ENCODE measurements at regions not wholly inside any gene's neighbourhood (a gene's known extent, or its start where the extent isn't known, plus 50 kb on each side); places are given as distances from the start of the nearest gene placed in this dataset.

DNA sequence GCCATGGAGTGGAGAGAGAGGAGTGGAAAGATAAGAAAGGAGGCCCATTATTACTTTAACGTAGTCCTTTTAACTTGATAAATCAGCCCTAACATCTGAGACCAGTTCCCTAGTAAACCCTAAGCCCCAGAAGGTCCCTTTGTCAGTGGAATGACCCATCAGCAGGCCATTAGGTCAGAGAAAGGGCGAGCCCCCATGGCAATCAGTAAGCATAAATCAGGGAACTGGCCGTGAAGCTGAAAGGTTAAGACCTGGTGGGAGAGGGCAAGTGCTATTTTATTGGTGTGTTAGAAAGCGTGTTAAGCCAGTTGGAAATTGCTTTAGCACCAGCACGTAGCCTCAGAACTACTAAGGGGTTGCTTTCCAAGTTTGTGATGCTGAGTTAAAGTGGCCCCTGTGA, 708.0 kb downstream of the BCL11B start:
- DNase-seq: no peak

DNA sequence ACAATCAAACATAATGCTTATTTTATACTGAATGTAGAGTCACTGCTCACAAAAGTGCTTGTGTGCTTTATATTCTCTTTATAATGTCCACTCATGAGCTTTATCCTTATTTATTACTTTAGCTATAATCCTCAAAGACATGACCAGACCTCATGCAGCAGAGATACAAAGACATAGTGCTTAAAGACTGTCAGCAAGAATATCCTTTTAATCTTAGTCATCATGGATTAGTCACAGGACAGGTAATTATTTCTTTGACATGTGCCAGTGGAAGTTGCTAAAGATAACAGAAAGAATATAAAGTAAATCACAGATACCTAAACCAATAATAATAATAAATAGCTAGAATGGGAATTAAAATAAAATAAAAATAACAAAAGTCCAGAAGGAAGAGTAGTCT, 707.5 kb downstream of the BCL11B start:
- DNase-seq: no peak

DNA sequence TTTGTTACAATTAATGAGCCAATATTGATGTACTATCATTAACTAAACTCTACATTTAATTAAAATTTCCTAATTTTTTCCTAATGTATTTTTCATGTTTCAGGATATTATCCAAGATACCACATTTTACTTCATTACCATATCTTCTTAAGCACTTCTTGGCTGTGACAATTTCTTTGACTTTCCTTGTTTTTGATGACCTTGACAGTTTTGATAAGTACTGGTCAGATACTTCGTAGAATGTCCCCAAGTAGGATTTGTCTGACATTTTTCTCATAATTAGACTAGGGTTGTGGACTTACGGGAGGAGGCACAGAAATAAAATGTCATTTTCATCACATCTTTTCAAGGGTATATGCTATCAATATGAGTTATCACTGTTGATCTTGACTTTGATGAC, 700.9 kb downstream of the BCL11B start:
- DNase-seq: no peak

DNA sequence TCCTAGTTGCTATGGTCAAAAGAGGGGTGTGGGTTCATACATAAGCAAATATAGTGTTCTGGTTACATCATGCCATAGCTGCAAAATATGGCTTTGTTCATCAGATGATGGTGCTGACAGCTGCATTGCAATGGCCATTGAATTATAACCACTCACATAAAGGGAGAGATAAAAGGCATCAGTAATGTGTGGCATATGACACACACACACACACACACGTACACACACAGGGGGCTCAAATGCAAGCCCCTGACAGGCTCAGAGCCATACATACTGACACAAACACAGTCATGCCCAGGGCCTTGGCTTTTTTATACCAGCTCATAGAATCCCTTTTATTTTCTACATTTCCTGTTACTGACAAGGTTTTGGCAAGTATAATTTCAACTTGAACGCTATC, 698.9 kb downstream of the BCL11B start:
- DNase-seq: no peak

DNA sequence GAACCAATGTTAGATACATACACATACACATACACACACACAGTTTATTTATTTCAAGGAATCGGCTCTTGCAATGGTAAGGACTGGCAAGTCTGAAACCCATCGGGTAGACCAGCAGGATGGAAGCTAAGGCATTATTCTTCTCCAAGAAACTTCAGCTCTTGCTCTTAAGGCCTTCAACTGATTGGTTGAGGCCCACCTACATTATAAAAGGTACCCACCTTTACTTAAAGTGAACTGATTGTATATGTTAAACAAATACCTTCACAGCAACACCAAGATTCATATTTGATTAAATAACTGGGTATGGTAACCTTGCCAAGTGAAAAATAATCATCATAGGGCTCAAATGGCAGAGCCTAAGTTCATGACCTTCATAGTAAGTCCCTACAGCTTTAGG, 695.5 kb downstream of the BCL11B start:
- no peak for DNase-seq

DNA sequence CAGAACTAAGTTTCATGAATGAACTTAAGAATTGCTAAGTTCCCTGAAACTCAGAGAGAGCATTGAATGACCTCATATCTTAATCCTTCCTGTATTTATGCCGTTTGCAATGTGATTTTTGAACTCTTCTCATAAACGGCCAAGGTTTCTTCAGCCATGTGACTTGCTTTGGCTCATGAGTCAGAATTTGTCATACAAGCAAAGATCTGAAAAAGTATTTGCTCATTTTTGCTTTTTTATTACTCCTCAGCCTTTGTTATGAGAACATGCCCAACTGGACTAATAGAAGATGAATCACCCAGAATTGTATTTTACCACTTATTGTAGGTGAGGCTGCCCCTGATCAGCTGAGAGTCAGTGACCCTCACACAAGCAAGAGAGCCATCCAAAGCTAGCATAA, 693.8 kb downstream of the BCL11B start:
- no peak for DNase-seq

DNA sequence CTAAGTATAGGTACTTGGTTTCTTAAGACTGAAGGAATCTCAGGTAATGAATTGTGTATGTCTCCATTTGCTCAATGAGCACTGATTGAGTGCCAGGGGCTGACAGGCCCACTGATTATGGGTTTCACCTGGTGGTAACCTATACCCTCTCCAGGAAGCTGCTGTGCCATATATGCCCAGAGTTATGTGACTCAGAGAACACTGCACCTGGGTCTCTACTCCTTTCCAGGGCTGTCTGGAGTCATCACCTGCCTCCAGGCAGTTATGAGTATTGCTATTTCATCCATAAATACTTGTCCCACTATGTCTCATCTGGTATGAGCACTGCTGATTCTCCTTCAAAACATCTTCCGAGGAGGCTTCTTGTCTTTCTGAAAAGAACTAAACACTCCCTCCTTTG, 692.9 kb downstream of the BCL11B start:
- no peak for DNase-seq

DNA sequence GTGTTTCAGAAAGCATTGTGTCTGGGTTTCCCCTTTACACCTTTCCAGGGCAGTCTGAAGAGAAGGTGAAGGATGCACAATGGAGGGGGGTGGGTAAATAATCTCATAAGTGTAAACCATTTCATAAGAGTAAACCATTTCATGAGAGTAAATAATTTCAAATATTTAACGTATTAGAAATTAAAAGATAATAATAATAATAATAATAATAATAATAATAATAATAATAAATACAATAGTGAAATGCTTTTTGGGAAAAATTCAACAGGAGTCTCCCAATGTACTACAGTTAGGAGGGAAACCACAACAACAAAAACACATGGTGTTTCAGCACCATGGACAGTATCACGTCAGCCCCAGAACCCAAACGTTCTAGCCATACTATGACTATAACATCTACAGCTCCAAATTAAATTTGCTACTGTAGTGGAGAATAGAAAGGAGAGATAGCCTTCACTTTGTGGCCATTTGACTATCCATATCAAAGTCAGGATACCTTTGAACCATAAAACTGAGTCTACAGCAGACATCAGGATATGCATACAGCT, 691.8 kb downstream of the BCL11B start:
- DNase-seq: no peak

DNA sequence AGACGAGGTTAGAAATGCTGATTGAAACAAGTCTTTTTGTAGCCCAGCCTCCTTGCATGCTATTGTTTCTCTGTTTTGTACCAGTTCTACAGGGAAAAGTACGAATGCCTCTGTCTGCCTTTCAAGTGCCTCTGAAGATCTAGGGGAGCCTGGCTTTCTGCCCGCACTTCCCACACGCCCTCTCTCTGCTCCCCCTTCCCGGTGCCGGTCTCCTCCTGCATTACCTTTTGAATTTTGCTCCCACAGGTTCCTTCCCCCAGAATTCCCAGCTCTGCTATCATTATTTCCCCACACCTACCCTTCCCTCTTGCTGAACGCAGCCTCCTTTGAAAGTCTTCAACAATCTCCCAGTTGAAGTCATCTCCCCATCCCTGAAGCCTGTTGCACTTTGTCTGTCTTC, 689.7 kb downstream of the BCL11B start:
- DNase-seq: no peak

DNA sequence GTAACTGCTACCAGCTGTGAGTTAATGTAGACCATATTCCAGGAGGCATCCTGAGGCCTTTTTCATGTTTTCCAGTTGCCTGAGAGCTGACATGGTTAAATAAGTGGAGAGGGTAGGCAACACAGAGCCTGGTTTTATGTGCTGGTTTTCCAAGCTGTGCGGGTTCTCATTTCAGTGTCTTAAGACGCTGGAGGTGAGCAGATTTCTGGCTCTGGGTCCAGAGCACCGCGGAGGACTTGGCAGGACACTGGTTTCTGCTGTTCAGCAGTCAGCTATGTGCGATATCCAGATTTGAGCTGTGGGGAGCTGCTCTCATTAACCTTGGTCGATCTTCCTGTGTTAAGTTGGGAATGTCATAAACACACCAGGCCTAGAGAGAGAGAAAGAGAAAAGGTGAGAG, 680.8 kb downstream of the BCL11B start:
- no peak for DNase-seq

DNA sequence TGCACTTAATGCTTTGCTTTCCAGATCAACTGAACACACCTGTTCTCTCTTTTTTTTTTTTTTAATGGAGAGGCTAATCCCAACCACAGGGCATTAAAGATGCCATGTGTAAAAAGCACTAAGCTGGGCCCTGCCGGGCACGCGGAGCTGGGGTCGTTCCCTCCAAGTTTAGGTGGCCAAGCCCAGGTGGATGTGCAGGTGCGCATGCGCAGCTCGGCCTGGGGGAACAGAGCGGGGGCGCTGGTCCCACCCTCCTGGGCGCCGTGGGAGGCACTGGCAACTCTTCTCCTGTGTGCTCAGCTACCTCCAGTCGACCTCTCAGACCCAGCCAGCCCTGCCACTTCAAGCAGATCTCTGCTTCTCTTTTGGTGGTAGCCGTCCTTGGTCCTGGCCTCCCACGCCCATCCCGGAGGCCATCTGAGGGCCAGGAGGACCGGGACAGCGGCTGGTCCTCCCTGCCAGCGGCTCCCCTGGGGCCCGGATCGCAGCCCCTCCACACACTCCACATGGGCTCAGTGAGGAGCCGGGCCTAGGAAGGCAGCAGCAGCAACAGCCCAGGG, 679.3 kb downstream of the BCL11B start:
- DNase-seq: no peak

DNA sequence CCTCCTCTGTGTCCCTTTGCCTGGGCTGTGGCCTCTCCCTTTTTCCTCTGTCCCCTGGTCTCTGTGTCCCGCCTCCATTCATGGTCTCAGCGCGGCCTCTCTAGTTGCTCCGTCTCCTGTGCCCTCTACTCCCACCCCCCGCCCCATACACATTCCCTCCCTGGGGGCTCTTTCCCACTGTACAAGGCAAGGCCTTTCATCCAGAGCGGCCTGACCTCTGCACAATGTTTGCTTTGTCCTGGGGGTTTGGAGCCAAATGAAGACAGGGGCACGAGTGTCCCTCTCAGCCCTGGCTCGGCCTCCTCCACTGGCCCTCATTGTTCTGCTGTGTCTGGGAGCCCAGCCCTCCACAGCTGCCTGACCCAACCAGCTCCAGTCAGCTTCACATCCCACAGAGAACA, 678.6 kb downstream of the BCL11B start:
- DNase-seq: no peak

DNA sequence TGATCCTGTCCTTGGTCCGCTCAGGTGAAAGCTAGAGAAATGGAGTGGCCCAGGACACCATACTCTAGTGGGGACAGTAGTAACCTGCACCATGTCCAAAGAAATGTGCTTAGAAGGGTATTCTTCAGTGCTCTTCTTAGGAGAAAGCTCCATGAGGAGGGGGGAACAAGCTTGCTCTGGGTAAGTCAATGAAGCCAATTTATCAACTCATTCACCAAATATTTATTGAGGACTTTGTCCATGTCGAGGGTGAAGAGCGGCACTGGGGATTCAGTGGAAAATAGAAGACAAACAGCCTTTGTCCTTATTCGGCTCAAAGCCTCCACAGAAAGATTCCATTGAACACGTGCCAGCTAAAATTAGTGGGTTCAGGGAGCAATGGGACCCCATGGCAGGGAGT, 677.8 kb downstream of the BCL11B start:
- no peak for DNase-seq

DNA sequence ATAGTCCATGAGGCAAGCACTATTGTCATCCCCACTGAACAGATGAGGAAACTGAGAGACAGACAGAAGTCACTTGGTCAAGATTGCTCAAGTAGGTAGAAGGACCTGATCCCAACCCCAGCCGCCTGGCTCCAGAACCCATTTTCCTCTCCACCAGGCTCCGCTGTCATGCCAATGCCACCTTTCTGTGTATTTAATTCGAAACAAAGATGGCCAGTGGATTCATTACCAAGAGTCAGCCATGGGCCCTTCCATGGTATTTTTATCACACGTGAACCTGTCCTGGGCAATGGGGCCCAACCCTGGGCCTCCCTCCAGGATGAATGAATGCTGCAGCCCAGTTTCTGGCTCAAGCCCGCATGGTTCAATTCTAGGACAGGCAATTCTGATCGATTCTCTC, 673.4 kb downstream of the BCL11B start:
- no peak for DNase-seq

DNA sequence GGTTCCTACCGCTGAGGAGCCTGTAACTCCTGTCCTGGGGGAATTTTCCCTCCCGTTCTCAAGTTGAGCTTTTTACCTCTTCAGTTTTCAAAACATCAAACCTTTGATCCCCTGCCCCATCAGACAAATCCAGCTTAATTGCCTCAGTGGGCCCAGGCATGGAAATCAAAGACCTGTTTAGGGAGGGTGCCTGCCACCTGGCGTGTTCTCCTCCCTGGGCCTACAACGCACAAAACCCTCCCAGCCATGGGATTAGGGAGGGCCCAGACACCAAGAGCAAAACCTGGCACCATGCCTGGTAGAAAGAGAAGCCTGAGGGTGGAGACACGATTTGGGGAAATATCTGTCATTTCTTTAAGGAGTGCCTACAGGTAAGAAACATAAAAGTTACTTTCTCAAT, 672.9 kb downstream of the BCL11B start:
- DNase-seq: no peak

DNA sequence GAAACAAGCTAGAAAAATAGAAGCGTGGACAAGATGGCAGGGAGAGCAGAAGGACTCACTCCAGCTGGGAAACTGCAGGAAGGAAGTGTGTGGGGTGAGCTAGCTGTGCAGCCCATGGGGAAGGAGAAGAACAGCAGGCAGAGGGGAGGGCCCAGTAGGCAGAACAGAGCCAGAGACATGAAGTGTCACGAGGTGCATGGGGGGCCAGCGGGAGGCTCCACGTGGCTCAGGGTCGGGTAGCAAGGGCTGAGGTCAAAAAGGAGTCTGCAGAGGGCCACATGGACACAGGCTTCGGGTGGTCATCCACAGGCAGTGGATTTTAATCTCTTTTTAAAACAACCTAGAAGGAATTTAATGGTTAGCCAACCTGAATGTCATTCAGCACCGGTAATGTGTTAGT, 669.0 kb downstream of the BCL11B start:
- DNase-seq: no peak

DNA sequence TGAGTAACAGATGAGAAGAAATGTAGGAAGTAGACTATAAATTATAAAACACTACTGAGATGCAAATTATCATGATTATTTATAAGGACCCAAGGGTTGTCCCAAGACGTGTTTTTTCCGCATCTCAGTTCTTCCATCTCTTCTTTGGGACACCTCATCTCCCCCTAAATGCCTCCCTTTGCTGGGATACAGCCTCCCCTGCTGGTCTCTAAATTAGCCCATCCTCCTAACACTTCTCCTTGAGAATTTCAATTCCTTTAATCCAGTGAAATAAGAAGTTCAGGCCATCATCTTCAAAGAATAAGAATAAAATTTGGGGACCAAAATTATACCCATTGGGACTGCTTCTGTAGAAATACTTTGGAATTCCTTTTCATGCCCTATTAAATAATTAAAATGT, 667.0 kb downstream of the BCL11B start:
- no peak for DNase-seq

DNA sequence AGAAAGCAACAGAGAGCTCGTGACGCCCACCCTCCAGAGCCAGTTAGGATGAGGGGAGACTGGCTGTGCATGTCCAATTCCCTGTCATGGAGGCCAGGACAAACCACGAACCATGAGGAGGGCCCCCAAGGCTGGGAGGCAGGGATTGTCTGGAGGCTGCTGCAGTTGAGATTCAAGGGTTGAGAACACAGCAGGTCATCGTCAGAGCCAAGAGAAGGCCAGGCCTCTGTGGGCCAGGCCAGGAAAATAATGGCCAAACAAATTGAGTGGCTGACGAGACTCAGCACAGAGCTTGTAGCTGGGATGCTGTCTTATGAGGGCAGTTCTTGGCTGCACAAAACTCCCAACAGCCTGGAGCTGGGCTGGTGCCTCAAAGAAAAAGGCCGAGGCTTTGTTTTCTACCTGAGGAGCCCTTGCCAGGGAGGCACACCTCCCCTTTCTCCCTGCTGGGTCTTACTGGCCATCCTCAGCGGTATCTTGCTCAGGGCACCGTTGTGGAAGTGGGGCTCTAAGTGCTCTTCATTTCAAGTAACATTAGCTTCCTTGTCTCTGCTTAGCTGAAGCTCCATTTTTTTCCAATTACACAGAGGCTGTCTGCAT, 665.9 kb downstream of the BCL11B start:
- no peak for DNase-seq

DNA sequence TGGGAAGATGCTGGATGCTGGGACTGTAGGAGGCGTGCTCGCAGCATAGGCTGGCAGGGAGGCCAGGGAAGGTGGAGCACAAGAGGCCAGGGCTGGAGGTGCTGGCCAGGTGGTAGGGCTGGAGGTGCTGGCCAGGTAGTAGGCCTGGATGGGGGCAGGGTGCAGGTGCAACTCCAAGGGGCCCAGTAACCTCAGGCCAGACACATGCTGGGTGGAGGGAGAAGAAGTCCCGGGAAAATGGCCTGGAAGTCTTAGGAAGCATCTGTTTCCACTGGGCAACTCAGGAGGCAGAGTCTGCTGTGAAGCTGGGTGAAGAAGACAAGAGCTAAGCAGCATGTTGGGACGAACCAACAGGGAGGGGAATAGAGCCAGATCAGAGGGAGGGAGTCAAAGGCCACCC, 665.2 kb downstream of the BCL11B start:
- no peak for DNase-seq

DNA sequence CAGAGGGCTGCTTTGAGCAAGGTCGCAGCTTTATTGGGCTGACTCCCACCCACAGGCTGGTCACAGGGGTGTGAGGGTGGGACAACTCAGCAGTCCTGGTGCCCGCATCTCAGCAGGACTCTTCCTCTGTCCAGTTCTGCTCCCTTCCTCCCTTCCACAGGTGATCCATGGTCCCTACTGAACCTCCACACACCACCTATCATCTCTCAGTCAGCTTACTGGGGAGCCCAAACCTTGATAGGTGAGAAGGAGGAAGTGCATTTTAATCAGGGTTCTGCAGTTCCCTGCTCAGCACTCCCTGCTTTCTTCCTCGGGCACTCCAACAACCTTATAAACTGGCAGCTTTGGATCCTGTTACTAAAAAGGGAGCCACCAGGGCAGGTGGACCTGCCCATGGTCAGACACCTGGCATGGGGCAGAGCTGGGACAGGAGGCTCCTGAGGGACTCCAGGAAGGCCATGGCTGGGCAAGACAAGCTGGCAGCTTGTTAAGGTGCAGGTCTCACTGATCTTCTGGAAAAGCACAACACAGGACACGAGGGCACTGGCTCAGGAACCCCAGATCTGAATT, 664.6 kb downstream of the BCL11B start:
- no peak for DNase-seq

DNA sequence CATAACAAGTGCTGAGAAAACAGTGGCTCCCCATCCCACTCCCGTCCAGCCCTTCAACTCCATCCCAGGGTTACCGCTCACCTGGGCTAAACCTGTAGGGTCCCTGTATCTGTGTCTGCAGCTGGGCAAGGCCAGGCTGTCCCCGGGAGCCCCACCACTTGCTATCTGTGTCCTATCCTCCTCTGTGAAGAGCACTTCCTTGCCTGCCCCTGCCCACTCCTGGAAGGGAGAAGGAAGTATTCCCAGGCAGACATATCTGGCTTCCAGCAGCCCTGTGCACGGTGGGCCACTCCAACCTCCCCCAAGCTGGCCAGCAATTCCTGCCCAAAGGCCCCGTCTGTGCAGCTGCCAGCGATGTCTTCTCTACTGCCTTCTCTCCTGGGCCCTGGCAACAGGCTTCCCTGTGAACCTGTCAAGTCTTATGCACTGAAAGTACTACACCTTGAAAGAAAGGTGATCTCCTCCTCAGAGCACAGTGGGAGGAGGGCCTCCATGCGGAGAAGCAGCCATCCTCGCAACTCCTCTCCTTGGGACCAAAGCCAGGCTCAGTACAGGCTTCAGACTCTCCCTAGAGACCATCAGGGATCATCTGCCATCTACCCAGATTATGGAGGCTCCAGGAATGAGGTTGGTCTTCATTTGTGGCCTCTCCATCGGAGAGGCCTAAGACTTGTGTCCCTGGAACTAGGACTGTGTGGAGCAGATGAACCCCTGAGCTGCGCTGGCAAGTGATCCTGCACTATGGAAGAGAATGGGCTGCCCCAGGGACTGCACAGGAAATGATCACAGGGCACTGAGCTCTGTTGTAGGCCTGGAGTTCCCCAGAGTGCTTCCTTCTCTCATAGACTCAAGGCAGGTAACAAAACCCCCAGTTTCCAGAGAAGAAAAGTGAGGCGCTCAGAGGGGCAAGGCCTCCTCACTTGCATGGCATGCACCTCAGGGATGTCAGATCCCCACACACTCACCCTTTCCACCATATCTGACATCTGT, 663.6 kb downstream of the BCL11B start:
- no peak for DNase-seq

DNA sequence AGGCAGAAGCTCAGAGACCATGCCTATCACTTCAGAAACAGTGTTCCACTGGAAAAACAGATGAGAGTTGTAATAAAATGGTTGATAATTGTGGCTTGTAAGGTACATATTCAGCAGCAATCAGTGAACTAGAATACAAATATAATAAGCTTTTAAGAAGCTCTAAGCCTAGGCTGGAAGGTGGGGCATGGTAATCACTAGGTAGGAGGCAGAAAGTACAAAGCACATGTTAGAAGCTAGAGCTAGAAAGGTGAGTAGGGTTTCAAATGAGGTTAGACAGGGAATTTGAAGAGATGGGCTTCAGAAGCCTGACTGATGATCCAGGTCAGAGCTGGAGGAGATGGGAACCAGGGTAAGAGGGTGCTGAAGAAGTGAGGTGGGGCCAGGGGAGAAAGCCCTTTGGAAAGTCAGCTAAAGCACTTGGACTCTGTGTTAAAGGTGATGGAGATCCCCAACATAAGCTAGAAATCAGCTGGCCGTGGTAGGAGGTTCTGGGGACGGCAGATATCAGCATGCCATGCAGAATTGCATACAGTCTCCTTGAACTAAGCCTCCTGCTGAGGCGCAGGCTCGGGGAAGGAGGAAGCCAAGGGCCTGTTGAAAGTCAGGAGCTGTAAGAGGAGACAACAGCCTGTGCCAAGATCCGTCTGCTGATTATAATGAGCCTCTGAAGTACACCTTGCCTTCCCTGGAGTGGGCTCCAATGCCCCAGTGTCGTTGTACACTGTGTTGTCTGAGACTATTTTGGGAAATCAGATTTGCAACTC, 659.4 kb downstream of the BCL11B start:
- DNase-seq: no peak

DNA sequence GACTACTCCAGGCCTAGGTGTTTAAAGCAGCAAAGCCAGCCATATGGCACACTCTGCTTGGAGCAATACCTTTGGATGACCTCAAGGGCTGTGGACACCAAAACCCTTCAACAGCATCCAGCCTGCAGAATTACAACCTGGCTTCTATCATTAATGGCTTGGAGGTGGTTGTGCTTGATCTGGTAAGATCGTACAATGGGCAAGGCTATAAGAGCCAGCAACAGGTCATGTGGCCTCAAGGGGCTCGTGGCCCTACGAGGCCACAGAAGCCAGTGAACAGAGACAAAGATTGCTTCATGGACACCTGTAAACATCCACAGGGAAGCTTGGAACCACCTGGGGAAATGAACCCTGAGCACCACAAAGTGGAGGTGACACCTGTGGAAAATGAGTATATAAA, 657.3 kb downstream of the BCL11B start:
- DNase-seq: no peak
